ENCODE measurements at regions not wholly inside any gene's neighbourhood (a gene's known extent, or its start where the extent isn't known, plus 50 kb on each side); places are given as distances from the start of the nearest gene placed in this dataset.

- ATAC-seq (no peak), DNase-seq (no peak)
- CTCF ChIA-PET: no interaction called here
- Mint-ChIP-seq H3K9me3 (ENCODE audit: low read depth) (no peaks in the 10 kb centered on the region), H3K36me3 (no peaks in the 10 kb centered on the region), H3K27ac (no peak overlapping the region), H3K4me3 (no peak overlapping the region), H3K27me3 (no peaks in the 10 kb centered on the region), H3K4me1 (no peaks in the 10 kb centered on the region)
Observed at GRCh38 chr12:65534238-65534841, 255.9 kb downstream of the MSRB3 start.

- Mint-ChIP-seq H3K9me3 (ENCODE audit: low read depth) (peaks cover 7% of the 10 kb centered on the region), H3K27ac (no peak overlapping the region), H3K4me3 (no peak overlapping the region), H3K4me1 (no peaks in the 10 kb centered on the region), H3K27me3 (no peaks in the 10 kb centered on the region), H3K36me3 (no peaks in the 10 kb centered on the region)
- CTCF ChIA-PET: no interaction called here
- ATAC-seq (no peak), DNase-seq (no peak)
Observed at GRCh38 chr12:65535946-65536345, 257.5 kb downstream of the MSRB3 start.

- no peak for DNase-seq
- Mint-ChIP-seq H3K27me3 (no peaks in the 10 kb centered on the region), H3K9me3 (ENCODE audit: low read depth) (peaks cover 7% of the 10 kb centered on the region), H3K4me1 (no peaks in the 10 kb centered on the region), H3K27ac (no peak overlapping the region), H3K4me3 (no peak overlapping the region), H3K36me3 (no peaks in the 10 kb centered on the region)
- CTCF ChIA-PET: no interaction called here
- no peak for ATAC-seq
Observed at GRCh38 chr12:65536351-65536750, 257.9 kb downstream of the MSRB3 start.

- ATAC-seq (no peak), DNase-seq (no peak)
- Mint-ChIP-seq H3K9me3 (ENCODE audit: low read depth) (peaks cover 7% of the 10 kb centered on the region), H3K27me3 (no peaks in the 10 kb centered on the region), H3K4me3 (no peak overlapping the region), H3K27ac (no peak overlapping the region), H3K4me1 (no peaks in the 10 kb centered on the region), H3K36me3 (no peaks in the 10 kb centered on the region)
- CTCF ChIA-PET: no interaction called here
Observed at GRCh38 chr12:65536876-65537681, 258.6 kb downstream of the MSRB3 start.

GRCh38 chr12:65537978-65538377, 259.5 kb downstream of the MSRB3 start:
- no peaks in the 10 kb centered on the region for H3K27me3 Mint-ChIP-seq
- H3K27ac Mint-ChIP-seq: no peak overlapping the region
- CTCF ChIA-PET: no interaction called here
- DNase-seq: no peak
- H3K36me3 Mint-ChIP-seq: no peaks in the 10 kb centered on the region
- no peak overlapping the region for H3K4me3 Mint-ChIP-seq
- H3K4me1 Mint-ChIP-seq: no peaks in the 10 kb centered on the region
- H3K9me3 Mint-ChIP-seq (ENCODE audit: low read depth): peaks cover 7% of the 10 kb centered on the region
- no peak for ATAC-seq

- no peak overlapping the region for H3K4me3 Mint-ChIP-seq
- H3K36me3 Mint-ChIP-seq: no peaks in the 10 kb centered on the region
- H3K4me1 Mint-ChIP-seq: no peaks in the 10 kb centered on the region
- no peak for DNase-seq
- CTCF ChIA-PET: interaction anchor here (0.6 kb wide), 1 partner anchor 20 kb away, joined by 3 read pairs; no protein-coding TSS in a partner anchor
- no peak for ATAC-seq
- no peaks in the 10 kb centered on the region for H3K27me3 Mint-ChIP-seq
- no peak overlapping the region for H3K27ac Mint-ChIP-seq
- peaks cover 7% of the 10 kb centered on the region for H3K9me3 Mint-ChIP-seq (ENCODE audit: low read depth)
Observed at GRCh38 chr12:65539023-65539422, 260.5 kb downstream of the MSRB3 start.

GRCh38 chr12:65540140-65540539, 261.7 kb downstream of the MSRB3 start:
- no peaks in the 10 kb centered on the region for H3K27me3 Mint-ChIP-seq
- H3K9me3 Mint-ChIP-seq (ENCODE audit: low read depth): peaks cover 7% of the 10 kb centered on the region
- no peak for DNase-seq
- no peaks in the 10 kb centered on the region for H3K36me3 Mint-ChIP-seq
- CTCF ChIA-PET: no interaction called here
- ATAC-seq: no peak
- H3K27ac Mint-ChIP-seq: no peak overlapping the region
- no peaks in the 10 kb centered on the region for H3K4me1 Mint-ChIP-seq
- no peak overlapping the region for H3K4me3 Mint-ChIP-seq

- Mint-ChIP-seq H3K4me1 (no peaks in the 10 kb centered on the region), H3K36me3 (no peaks in the 10 kb centered on the region), H3K9me3 (ENCODE audit: low read depth) (no peaks in the 10 kb centered on the region), H3K27me3 (no peaks in the 10 kb centered on the region), H3K27ac (no peak overlapping the region), H3K4me3 (no peak overlapping the region)
- CTCF ChIA-PET: no interaction called here
- no peak for ATAC-seq
- DNase-seq: no peak
Observed at GRCh38 chr12:65546528-65546927, 268.0 kb downstream of the MSRB3 start.

GRCh38 chr12:65556676-65557437, 267.4 kb upstream of the HMGA2 start:
- DNase-seq (peak; percentile 69), ATAC-seq (peak; percentile 80)
- no peaks in the 10 kb centered on the region for H3K9me3 Mint-ChIP-seq (ENCODE audit: low read depth)
- no peaks in the 10 kb centered on the region for H3K36me3 Mint-ChIP-seq
- CTCF ChIA-PET: interaction anchor here (0.5 to 1.3 kb wide), 16 partner anchors 8 to 669 kb away, joined by 3 to 7 read pairs (median 4); no protein-coding TSS in a partner anchor
- no peak overlapping the region for H3K4me3 Mint-ChIP-seq
- H3K27ac Mint-ChIP-seq: no peak overlapping the region
- H3K4me1 Mint-ChIP-seq: peaks cover 3% of the 10 kb centered on the region
- peaks cover 8% of the 10 kb centered on the region for H3K27me3 Mint-ChIP-seq

GRCh38 chr12:65557438-65558181, 266.7 kb upstream of the HMGA2 start:
- ATAC-seq: no peak
- Mint-ChIP-seq H3K27ac (no peak overlapping the region), H3K36me3 (no peaks in the 10 kb centered on the region), H3K4me3 (no peak overlapping the region), H3K27me3 (peaks cover 8% of the 10 kb centered on the region), H3K4me1 (peaks cover 3% of the 10 kb centered on the region), H3K9me3 (ENCODE audit: low read depth) (no peaks in the 10 kb centered on the region)
- no peak for DNase-seq
- CTCF ChIA-PET: interaction anchor here (1.1 to 1.3 kb wide), 6 partner anchors 10 to 669 kb away, joined by 3 to 7 read pairs (median 4); no protein-coding TSS in a partner anchor

- no peak overlapping the region for H3K4me3 Mint-ChIP-seq
- peaks cover 3% of the 10 kb centered on the region for H3K4me1 Mint-ChIP-seq
- CTCF ChIA-PET: no interaction called here
- peaks cover 8% of the 10 kb centered on the region for H3K27me3 Mint-ChIP-seq
- DNase-seq: no peak
- ATAC-seq: no peak
- H3K9me3 Mint-ChIP-seq (ENCODE audit: low read depth): no peaks in the 10 kb centered on the region
- no peak overlapping the region for H3K27ac Mint-ChIP-seq
- no peaks in the 10 kb centered on the region for H3K36me3 Mint-ChIP-seq
Observed at GRCh38 chr12:65560286-65560685, 264.0 kb upstream of the HMGA2 start.

GRCh38 chr12:65561798-65562382, 262.4 kb upstream of the HMGA2 start:
- no peak for ATAC-seq
- H3K9me3 Mint-ChIP-seq (ENCODE audit: low read depth): no peaks in the 10 kb centered on the region

More at GRCh38 chr12:65561798-65562382, 262.4 kb upstream of the HMGA2 start:
- no peaks in the 10 kb centered on the region for H3K36me3 Mint-ChIP-seq
- peaks cover 3% of the 10 kb centered on the region for H3K27me3 Mint-ChIP-seq
- no peak for DNase-seq
- CTCF ChIA-PET: no interaction called here
- no peaks in the 10 kb centered on the region for H3K4me1 Mint-ChIP-seq
- H3K4me3 Mint-ChIP-seq: no peak overlapping the region
- no peak overlapping the region for H3K27ac Mint-ChIP-seq

Measured in activated CD8-positive, alpha-beta memory T cell treated with anti-CD3 and anti-CD28 coated beads, Interleukin-2, amount 10 ng/mL, durations not matched to agents 7 days and 5 days (primary cell).